ENCODE measurements at regions not wholly inside any gene's neighbourhood (a gene's known extent, or its start where the extent isn't known, plus 50 kb on each side); places are given as distances from the start of the nearest gene placed in this dataset.

GRCh38 chr10:9613338-9614075, 1404.2 kb upstream of the CELF2 start:
- no peak for DNase-seq (ENCODE audit: low read depth in 2 of 2)

DNA sequence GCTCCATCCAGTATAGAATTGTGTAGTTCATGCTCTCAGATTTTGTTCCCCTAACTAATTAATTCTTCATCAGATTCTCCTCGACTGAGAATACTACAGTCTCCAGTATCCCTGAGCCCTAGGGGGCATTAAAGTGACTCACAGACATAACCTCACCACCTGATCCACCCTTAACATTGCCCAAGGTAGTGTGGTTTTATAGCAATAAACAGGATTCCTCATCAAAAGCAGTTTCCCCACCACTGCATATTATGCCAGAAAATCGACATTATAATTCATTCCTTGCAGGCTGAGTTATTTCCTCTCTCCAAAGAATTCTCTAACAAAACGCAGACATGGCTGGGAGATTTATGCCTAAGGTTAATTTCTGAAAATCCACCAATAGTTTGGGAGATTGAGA, 1402.5 kb upstream of the CELF2 start:
- no peak for DNase-seq (ENCODE audit: low read depth in 2 of 2)

DNA sequence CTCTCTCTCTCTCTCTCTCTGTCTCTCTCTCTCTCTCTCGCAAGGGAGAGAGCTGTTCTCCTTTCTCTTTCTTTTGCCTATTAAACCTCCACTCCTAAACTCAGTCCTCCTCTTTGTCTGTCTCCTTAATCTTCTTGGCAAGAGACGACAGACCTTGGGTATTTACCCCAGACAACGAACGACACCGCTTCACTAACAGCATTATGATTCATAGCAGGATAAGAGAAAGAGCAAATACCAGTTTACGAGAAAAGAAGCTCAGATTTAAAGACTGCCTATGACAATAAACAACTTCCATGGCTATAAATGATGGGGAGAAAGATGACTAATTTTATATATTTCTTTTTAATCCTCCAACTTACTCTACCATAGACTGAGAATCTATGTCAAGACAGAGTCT, 1396.5 kb upstream of the CELF2 start:
- no peak for DNase-seq (ENCODE audit: low read depth in 2 of 2)

GRCh38 chr10:9625304-9625703, 1392.4 kb upstream of the CELF2 start:
- no peak for DNase-seq (ENCODE audit: low read depth in 2 of 2)

- DNase-seq (ENCODE audit: low read depth in 2 of 2): no peak
Observed at GRCh38 chr10:9634466-9634865, 1383.2 kb upstream of the CELF2 start.

- DNase-seq (ENCODE audit: low read depth in 2 of 2): no peak
Observed at GRCh38 chr10:9635691-9636090, 1382.0 kb upstream of the CELF2 start.

DNA sequence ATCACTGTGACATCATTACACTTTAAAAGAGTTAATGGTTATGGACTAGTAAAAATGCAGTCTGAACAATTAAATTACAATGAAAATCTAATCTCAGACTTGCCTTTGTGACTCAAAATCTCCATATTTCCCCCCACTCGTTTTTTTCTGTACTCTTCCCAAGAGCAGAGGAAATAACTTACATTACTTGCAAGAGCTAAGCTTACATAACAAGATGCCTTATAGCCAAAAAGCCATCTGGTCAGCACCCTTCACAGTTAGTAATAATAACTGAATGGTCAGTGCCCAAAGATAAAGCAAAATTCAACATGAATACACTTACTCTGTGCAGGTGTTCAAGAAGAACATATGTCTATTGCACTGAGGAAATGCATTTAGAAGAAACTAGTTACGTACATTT, 1381.5 kb upstream of the CELF2 start:
- DNase-seq (ENCODE audit: low read depth in 2 of 2): no peak

DNA sequence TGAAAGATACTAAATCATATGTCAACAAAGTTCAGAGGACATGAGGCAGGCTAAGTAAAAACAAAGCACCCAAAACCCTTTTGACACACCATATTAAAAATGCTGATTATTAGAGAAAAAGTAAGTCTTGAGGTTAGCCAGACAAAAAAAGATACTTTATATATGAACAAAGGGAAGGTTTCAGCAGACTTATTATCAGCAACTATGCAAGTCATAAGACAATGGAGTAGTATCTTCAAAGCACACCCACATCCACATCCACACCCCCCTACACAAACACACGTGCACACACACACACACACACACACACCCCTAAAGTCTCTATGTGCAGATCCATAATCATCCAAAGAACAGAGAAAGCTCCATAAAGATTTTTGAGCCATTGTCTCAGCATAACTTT, 1373.9 kb upstream of the CELF2 start:
- DNase-seq (ENCODE audit: low read depth in 2 of 2): no peak

DNA sequence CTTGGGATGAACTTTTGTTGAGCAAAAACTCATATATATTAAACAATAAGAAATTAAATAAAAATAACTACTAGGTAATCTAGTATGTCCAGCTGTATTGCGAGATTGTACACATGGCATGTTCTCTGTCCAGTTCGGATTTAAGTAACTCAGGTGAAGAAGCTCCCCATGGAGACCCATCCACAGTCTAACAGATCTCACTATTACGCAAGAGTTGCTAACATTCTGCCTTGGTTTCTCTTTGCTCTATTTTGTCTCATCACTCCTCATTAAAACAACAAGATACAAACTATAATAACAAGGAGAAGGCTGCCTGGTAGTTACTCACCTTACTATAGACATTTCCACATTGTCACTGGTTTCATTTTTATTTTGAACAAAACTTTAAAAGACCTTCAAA, 1372.3 kb upstream of the CELF2 start:
- DNase-seq (ENCODE audit: low read depth in 2 of 2): no peak

DNA sequence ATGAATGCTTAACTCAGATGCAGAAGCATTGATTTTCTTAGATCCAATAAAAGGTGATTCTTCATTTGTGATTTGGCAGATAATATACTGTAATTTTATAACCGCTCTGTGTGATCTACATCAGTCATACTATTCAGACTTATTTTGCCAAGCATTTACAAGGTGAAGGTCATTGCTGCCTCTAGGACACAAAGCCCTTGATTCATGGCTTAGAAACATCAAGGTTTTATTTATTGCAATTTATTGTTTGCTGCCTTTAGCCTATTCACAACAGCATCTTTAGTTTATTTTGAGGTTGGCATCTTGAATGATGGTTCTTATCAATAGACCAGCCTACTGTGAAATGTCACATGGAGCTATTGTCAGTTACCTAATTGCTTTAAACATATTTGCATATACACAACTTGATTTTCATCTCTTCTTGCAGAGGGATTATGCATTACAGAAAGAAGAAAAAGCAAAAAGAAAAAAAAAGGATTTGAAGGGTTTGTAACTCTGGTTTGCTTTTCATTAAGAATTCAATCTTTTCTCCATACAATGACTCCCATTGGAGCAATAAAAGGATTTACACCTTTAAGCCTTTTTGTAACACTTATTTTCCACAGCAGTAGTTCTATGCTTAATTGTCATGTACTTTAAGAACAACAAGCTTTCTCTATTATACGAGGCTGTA, 1371.6 kb upstream of the CELF2 start:
- no peak for DNase-seq (ENCODE audit: low read depth in 2 of 2)

DNA sequence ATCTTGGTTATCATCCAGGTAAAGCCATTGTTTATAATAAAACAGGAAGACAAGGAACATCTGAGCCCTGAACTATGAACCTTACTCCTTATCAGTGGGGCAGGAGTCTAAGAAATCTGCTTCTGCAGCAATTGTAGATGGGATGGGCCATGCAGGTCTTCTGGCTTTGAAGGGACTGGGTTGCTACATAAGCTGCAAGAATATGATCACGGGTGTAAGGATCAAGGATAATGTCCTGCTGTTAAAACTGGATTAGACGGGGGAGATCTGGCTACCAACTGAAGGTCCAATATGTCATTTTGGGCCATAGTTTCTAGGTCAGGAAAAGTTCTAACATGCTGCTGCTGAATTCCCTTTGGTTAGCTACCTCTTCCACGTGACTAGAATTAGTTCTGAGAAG, 1363.4 kb upstream of the CELF2 start:
- no peak for DNase-seq (ENCODE audit: low read depth in 2 of 2)

DNA sequence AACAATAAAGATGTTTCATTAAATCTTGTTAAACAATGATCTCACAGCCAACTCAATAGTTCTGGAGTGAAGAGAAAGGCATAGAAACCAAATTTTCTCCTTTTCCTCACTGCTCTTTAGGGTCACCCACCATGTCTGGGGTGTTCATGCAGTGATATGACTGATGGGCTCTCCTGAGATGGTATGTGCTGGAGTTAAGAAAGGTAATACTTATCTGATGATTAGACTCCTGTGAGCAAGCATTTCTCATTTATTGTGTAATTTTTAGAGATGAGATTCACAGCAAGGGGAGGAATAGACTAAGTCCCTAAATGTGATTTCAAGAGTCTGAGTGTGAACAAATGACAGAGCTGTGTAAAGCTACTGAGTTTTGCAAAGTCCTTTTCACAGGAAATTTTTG, 1361.3 kb upstream of the CELF2 start:
- no peak for DNase-seq (ENCODE audit: low read depth in 2 of 2)

- DNase-seq (ENCODE audit: low read depth in 2 of 2): no peak
Observed at GRCh38 chr10:9656996-9657395, 1360.7 kb upstream of the CELF2 start.

GRCh38 chr10:9657530-9657929, 1360.1 kb upstream of the CELF2 start:
- DNase-seq (ENCODE audit: low read depth in 2 of 2): no peak

- no peak for DNase-seq (ENCODE audit: low read depth in 2 of 2)
Observed at GRCh38 chr10:9668411-9668810, 1349.3 kb upstream of the CELF2 start.

- no peak for DNase-seq (ENCODE audit: low read depth in 2 of 2)
Observed at GRCh38 chr10:9670911-9671310, 1346.8 kb upstream of the CELF2 start.

DNA sequence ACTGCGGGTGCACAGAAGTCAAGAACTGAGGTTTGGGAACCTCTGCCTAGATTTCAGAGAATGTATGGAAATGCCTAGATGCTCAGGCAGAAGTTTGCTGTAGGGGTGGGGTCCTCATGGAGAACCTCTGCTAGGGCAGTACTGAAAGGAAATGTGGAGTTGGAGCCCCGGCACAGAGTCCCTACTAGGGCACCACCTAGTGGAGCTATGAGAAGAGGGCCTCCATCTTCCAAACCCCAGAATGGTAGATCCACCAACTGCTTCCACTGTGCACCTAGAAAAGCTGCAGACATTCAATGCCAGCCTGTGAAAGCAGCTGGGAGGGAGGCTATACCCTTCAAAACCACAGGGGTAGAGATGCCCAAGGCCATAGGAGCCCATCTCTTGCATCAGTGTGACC, 1336.0 kb upstream of the CELF2 start:
- DNase-seq (ENCODE audit: low read depth in 2 of 2): no peak

DNA sequence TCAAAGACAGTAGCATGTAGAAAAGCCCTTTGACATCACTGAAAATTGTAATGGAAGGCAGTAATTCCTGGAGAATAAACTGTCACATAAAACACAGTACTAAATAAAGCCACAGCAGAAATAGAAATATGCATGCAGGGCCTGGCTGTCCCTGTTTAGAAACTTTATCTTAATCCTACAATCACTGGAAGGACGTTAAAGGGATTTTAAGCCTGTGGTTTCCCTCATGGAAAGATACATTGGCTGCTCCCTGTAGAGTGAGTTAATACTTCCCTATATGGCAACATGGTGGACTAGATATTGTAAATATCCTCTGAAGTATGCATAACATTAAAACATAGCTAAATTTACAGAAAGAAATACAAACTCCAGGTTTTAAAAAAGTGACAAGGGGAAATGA, 1334.9 kb upstream of the CELF2 start:
- DNase-seq (ENCODE audit: low read depth in 2 of 2): no peak

GRCh38 chr10:9684186-9684585, 1333.5 kb upstream of the CELF2 start:
- DNase-seq (ENCODE audit: low read depth in 2 of 2): no peak

GRCh38 chr10:9685596-9685995, 1332.1 kb upstream of the CELF2 start:
- no peak for DNase-seq (ENCODE audit: low read depth in 2 of 2)

- no peak for DNase-seq (ENCODE audit: low read depth in 2 of 2)
Observed at GRCh38 chr10:9688711-9689110, 1329.0 kb upstream of the CELF2 start.

DNA sequence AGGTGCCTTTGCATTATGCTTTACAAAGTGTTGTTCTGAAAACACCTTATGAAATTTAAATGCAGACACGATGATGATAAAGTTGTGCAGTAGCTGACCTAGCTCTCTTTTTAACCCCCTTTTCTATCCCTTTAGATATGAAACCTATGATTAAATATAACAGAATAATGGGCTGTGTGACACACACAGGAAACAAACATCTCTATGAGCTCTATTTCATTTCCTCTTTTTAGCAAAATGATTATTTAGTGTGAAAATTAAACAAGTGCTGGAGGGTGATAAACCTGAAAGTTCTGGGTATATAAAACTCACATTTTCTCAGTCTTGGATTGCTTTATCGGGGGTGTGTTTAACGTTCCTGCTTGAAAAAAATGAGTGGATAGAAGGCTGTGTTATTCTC, 1310.5 kb upstream of the CELF2 start:
- DNase-seq (ENCODE audit: low read depth in 2 of 2): no peak

GRCh38 chr10:9709849-9710248, 1307.8 kb upstream of the CELF2 start:
- no peak for DNase-seq (ENCODE audit: low read depth in 2 of 2)

GRCh38 chr10:9712393-9712792, 1305.3 kb upstream of the CELF2 start:
- DNase-seq (ENCODE audit: low read depth in 2 of 2): no peak
